Stimulated activated CD8-positive, alpha-beta memory T cell treated with anti-CD3 and anti-CD28 coated beads, Interleukin-7, amount 100 ng/mL, for 1 hour (primary cell): ENCODE measurements at regions not wholly inside any gene's neighbourhood (a gene's known extent, or its start where the extent isn't known, plus 50 kb on each side); places are given as distances from the start of the nearest gene placed in this dataset.
A peak's percentile ranks its signal among the peaks of the same experiment; 100 is the strongest.

ENCODE experiments used
- DNase-seq, 2 donors: peaks; one replicate each; pipeline ENCODE4 v3.0.0-alpha.2; 2020; ENCODE audit warnings: low read depth in 2 of 2

GRCh38 chr1:228546541-228547463 lies 59.6 kb downstream of the RNF187 start:
- DNase-seq = no peak

GRCh38 chr1:228547464-228547792 lies 60.2 kb downstream of the RNF187 start:
- no peak for DNase-seq

- DNase-seq = no peak
Measured at GRCh38 chr1:228548788-228549187, 61.6 kb downstream of the RNF187 start.

- no peak for DNase-seq
Measured at GRCh38 chr1:228552596-228553176, 65.5 kb downstream of the RNF187 start.

- DNase-seq = no peak
Measured at GRCh38 chr1:228554107-228554506, 66.9 kb downstream of the RNF187 start.

- no peak for DNase-seq
Measured at GRCh38 chr1:228555074-228555994, 68.2 kb downstream of the RNF187 start.

GRCh38 chr1:228556634-228557430 lies 69.7 kb downstream of the RNF187 start:
- peak in 1 of 2 donors; percentile 19 for DNase-seq
